Stomach (tissue), 8 donors: ENCODE measurements at regions not wholly inside any gene's neighbourhood (a gene's known extent, or its start where the extent isn't known, plus 50 kb on each side); places are given as distances from the start of the nearest gene placed in this dataset.

Experiments used
- DNase-seq, 2 donors: peaks; one replicate each; pipeline versions ENCODE4 v3.0.0 to v3.0.0-alpha.2; 2013 to 2019
- H3K27ac ChIP-seq, 5 donors: fragments of 200-600 bp in 4 of 5; sonication (generic) in 4 of 5; one replicate each; pipeline ENCODE4 v1.5.1; 2013 to 2019; ENCODE audit warnings: mild to moderate bottlenecking in 1 of 5, moderate library complexity in 1 of 5
- H3K27me3 ChIP-seq, 3 donors: fragments of 200-600 bp; sonication (generic); one replicate each; pipeline ENCODE4 v1.5.1; 2017 to 2019; ENCODE audit warnings: mixed run types in 1 of 3
- H3K36me3 ChIP-seq, 4 donors: fragments of 200-600 bp; sonication (generic); 1 replicate in 3 of 4; 2 replicates in 1 of 4; pipeline ENCODE4 v1.5.1; 2016 to 2019
- H3K4me1 ChIP-seq, 4 donors: fragments of 200-600 bp; sonication (generic); one replicate each; pipeline ENCODE4 v1.5.1; 2016 to 2019
- H3K4me3 ChIP-seq, 4 donors: fragments of 200-600 bp; sonication (generic) in 3 of 4; one replicate each; pipeline ENCODE4 v1.5.1; 2016 to 2019; ENCODE audit warnings: mild to moderate bottlenecking in 1 of 4
- H3K9me3 ChIP-seq, 4 donors: fragments of 200-600 bp; sonication (generic); one replicate each; pipeline ENCODE4 v1.5.1; 2016 to 2019
- CTCF ChIP-seq, 7 experiments: fragments of 450-650 bp in 4 of 7; fragments of 200-600 bp in 3 of 7; sonication (generic) in 3 of 7; IDR thresholded peaks; one replicate each; pipeline ENCODE4 v1.5.1; 2016 to 2019; ENCODE audit warnings: antibody characterized with exemption in 7 of 7, control low read depth in 2 of 7, mild to moderate bottlenecking in 1 of 7
- EP300 ChIP-seq: sonication (generic); formaldehyde crosslinking; IDR thresholded peaks from one replicate; pipeline ENCODE4 v1.6.1; 2017; ENCODE audit warnings: antibody characterized with exemption
- POLR2A ChIP-seq, 4 donors: fragments of 450-650 bp; IDR thresholded peaks; one replicate each; pipeline ENCODE4 v1.6.1; 2016; ENCODE audit warnings: antibody characterized with exemption in 4 of 4, control low read depth in 2 of 4, mild to moderate bottlenecking in 1 of 4, moderate library complexity in 1 of 4
- POLR2AphosphoS5 ChIP-seq, 3 donors: sonication (generic); formaldehyde crosslinking; IDR thresholded peaks; one replicate each; pipeline ENCODE4 v1.6.1; 2016; ENCODE audit warnings: antibody characterized with exemption in 3 of 3
- WGBS, 5 donors: extraction: QIAGEN DNeasy Blood & Tissue Kit in 3 of 5; methylation state at CpG; one replicate each; pipeline versions ENCODE4 v1.1.5 to v1.1.7; 2013 to 2018; 5-methylcytosine and 5-hydroxymethylcytosine counted together
- intact Hi-C: fragments of 100-400 bp; cut with DNase I; formaldehyde crosslinking; loops from one replicate; pipeline ENCODE4 v1.15.1; 2023; ENCODE audit warnings: low total_unique reads
- donor health status: healthy with polysubstance abuse.
- donor health status: Bipolar disorder and iron deficiency.
- donor health status: healthy.

GRCh38 chr1:96334236-96334557, 387.4 kb upstream of the PTBP2 start:
- DNase-seq: no peak
- Histone ChIP-seq H3K27me3 (no peaks in the 10 kb centered on the region), H3K4me1 (no peaks in the 10 kb centered on the region), H3K4me3 (no peak overlapping the region), H3K36me3 (no peaks in the 10 kb centered on the region), H3K27ac (no peak overlapping the region), H3K9me3 (no peaks in the 10 kb centered on the region)
- intact Hi-C loops: no loop called here
- TF ChIP-seq CTCF (IDR thresholded peaks at IDR 0.05) (no peak), POLR2AphosphoS5 (IDR thresholded peaks at IDR 0.05) (no peak), EP300 (no peak), POLR2A (IDR thresholded peaks at IDR 0.05) (no peak)
- WGBS, 5 donors: 85 to 90% (median 86%) methylated on average over 4 of the region's 4 CpGs

- no peaks in the 10 kb centered on the region for H3K9me3 ChIP-seq
- intact Hi-C loops: no loop called here
- no peak for DNase-seq
- H3K4me3 ChIP-seq: no peak overlapping the region
- WGBS, 5 donors: 68 to 94% (median 87%) methylated on average over 2 of the region's 2 CpGs
- H3K4me1 ChIP-seq: no peaks in the 10 kb centered on the region
- TF ChIP-seq POLR2AphosphoS5 (IDR thresholded peaks at IDR 0.05) (no peak), POLR2A (IDR thresholded peaks at IDR 0.05) (no peak), CTCF (IDR thresholded peaks at IDR 0.05) (no peak), EP300 (no peak)
- H3K27me3 ChIP-seq: no peaks in the 10 kb centered on the region
- no peak overlapping the region for H3K27ac ChIP-seq
- H3K36me3 ChIP-seq: no peaks in the 10 kb centered on the region
Observed at GRCh38 chr1:96338622-96339021, 383.0 kb upstream of the PTBP2 start.

- H3K4me1 ChIP-seq: no peaks in the 10 kb centered on the region
- no peaks in the 10 kb centered on the region for H3K27me3 ChIP-seq
- no peaks in the 10 kb centered on the region for H3K36me3 ChIP-seq
- DNase-seq: no peak
- H3K4me3 ChIP-seq: no peak overlapping the region
- peaks cover 0 to 7% (median 3%) of the 10 kb centered on the region in 4 donors for H3K9me3 ChIP-seq
- no peak for TF ChIP-seq POLR2AphosphoS5 (IDR thresholded peaks at IDR 0.05)
- no peak for TF ChIP-seq EP300
- TF ChIP-seq CTCF (IDR thresholded peaks at IDR 0.05): no peak
- TF ChIP-seq POLR2A (IDR thresholded peaks at IDR 0.05): no peak
- H3K27ac ChIP-seq: no peak overlapping the region
- intact Hi-C loops: no loop called here
Observed at GRCh38 chr1:96340686-96341085, 380.9 kb upstream of the PTBP2 start.

GRCh38 chr1:96346719-96347118, 374.9 kb upstream of the PTBP2 start:
- TF ChIP-seq CTCF (IDR thresholded peaks at IDR 0.05): no peak
- TF ChIP-seq POLR2A (IDR thresholded peaks at IDR 0.05): no peak
- no peak for TF ChIP-seq EP300
- no peak for TF ChIP-seq POLR2AphosphoS5 (IDR thresholded peaks at IDR 0.05)
- intact Hi-C loops: no loop called here
- Histone ChIP-seq H3K36me3 (no peaks in the 10 kb centered on the region), H3K9me3 (peaks cover 0 to 7% (median 3%) of the 10 kb centered on the region in 4 donors), H3K4me3 (no peak overlapping the region), H3K27ac (no peak overlapping the region), H3K27me3 (no peaks in the 10 kb centered on the region), H3K4me1 (no peaks in the 10 kb centered on the region)
- no peak for DNase-seq

- no peak for DNase-seq
- WGBS, 5 donors: 74 to 84% (median 80%) methylated on average over 4 of the region's 4 CpGs
- TF ChIP-seq POLR2AphosphoS5 (IDR thresholded peaks at IDR 0.05) (no peak), POLR2A (IDR thresholded peaks at IDR 0.05) (no peak), EP300 (no peak), CTCF (IDR thresholded peaks at IDR 0.05) (no peak)
- H3K27me3 ChIP-seq: no peaks in the 10 kb centered on the region
- no peaks in the 10 kb centered on the region for H3K4me1 ChIP-seq
- no peak overlapping the region for H3K27ac ChIP-seq
- intact Hi-C loops: no loop called here
- H3K9me3 ChIP-seq: peaks cover 0 to under 1% (median 0%) of the 10 kb centered on the region in 4 donors
- H3K36me3 ChIP-seq: no peaks in the 10 kb centered on the region
- no peak overlapping the region for H3K4me3 ChIP-seq
Observed at GRCh38 chr1:96349896-96350295, 371.7 kb upstream of the PTBP2 start.
